Activated B cell treated with CpG ODN at 0.5 μM for 24 hours (primary cell): ENCODE measurements at regions not wholly inside any gene's neighbourhood (a gene's known extent, or its start where the extent isn't known, plus 50 kb on each side); places are given as distances from the start of the nearest gene placed in this dataset.

Experiments used
- ATAC-seq: fragments of 200-7000 bp; cut with Tn5 transposase; one replicate; pipeline ENCODE4 v1.10.0; 2021; ENCODE audit warnings: low read depth, mild to moderate bottlenecking, moderate library complexity
- CTCF ChIA-PET: fragments of 350-600 bp; sonication (Branson Sonifier 250); formaldehyde crosslinking; loops from one replicate; lab custom pipeline; 2021; ENCODE audit warnings: antibody characterized with exemption; lab: Charles Lee
- POLR2A ChIA-PET: fragments of 350-600 bp; sonication (Branson Sonifier 250); formaldehyde crosslinking; loops from one replicate; lab custom pipeline; 2021; ENCODE audit warnings: antibody characterized with exemption; lab: Charles Lee
- DNase-seq: peaks from one replicate; pipeline ENCODE4 v3.0.0; 2022
- H3K27ac Mint-ChIP-seq: one replicate; pipeline ENCODE4 v1.8.0; 2020; ENCODE audit warnings: mixed read lengths
- H3K27me3 Mint-ChIP-seq: one replicate; pipeline ENCODE4 v1.8.0; 2021; ENCODE audit warnings: mixed read lengths
- H3K36me3 Mint-ChIP-seq: one replicate; pipeline ENCODE4 v1.8.0; 2021; ENCODE audit warnings: low read depth, mixed read lengths
- H3K4me1 Mint-ChIP-seq: one replicate; pipeline ENCODE4 v1.8.0; 2021; ENCODE audit warnings: mixed read lengths
- H3K4me3 Mint-ChIP-seq: one replicate; pipeline ENCODE4 v1.8.0; 2020; ENCODE audit warnings: mild to moderate bottlenecking, mixed read lengths
- H3K9me3 Mint-ChIP-seq: one replicate; pipeline ENCODE4 v1.8.0; 2020; ENCODE audit warnings: mixed read lengths
- CTCF ChIP-seq: fragments of 200-600 bp; IDR thresholded peaks from one replicate; pipeline ENCODE4 v1.8.0; 2022; ENCODE audit warnings: antibody characterized with exemption, mild to moderate bottlenecking
- intact Hi-C: fragments of 100-400 bp; cut with micrococcal nuclease; formaldehyde crosslinking; loops from one replicate; pipeline ENCODE4 v1.15.1; 2024

- no peaks in the 10 kb centered on the region for H3K4me1 Mint-ChIP-seq
- intact Hi-C loops = no loop called here
- H3K36me3 Mint-ChIP-seq = no peaks in the 10 kb centered on the region
- no peak for TF ChIP-seq CTCF
- ChIA-PET CTCF (no interaction called here), POLR2A (no interaction called here)
- no peak overlapping the region for H3K27ac Mint-ChIP-seq
- H3K27me3 Mint-ChIP-seq = no peaks in the 10 kb centered on the region
- H3K4me3 Mint-ChIP-seq = no peak overlapping the region
- DNase-seq (no peak), ATAC-seq (no peak)
- no peaks in the 10 kb centered on the region for H3K9me3 Mint-ChIP-seq
Observed at GRCh38 chr12:93033948-93034347, 104.9 kb upstream of the EEA1 start.

- no peaks in the 10 kb centered on the region for H3K9me3 Mint-ChIP-seq
- H3K4me1 Mint-ChIP-seq = no peaks in the 10 kb centered on the region
- no peaks in the 10 kb centered on the region for H3K36me3 Mint-ChIP-seq
- no peaks in the 10 kb centered on the region for H3K27me3 Mint-ChIP-seq
- no peak overlapping the region for H3K27ac Mint-ChIP-seq
- intact Hi-C loops = no loop called here
- H3K4me3 Mint-ChIP-seq = no peak overlapping the region
- TF ChIP-seq CTCF = no peak
- ChIA-PET POLR2A (no interaction called here), CTCF (no interaction called here)
- DNase-seq (no peak), ATAC-seq (no peak)
Observed at GRCh38 chr12:93039062-93039461, 110.0 kb upstream of the EEA1 start.

- Mint-ChIP-seq H3K9me3 (no peaks in the 10 kb centered on the region), H3K4me1 (no peaks in the 10 kb centered on the region), H3K27me3 (no peaks in the 10 kb centered on the region), H3K27ac (no peak overlapping the region), H3K4me3 (no peak overlapping the region), H3K36me3 (no peaks in the 10 kb centered on the region)
- TF ChIP-seq CTCF = no peak
- intact Hi-C loops = no loop called here
- no peak for DNase-seq
- ATAC-seq = no peak
- ChIA-PET POLR2A (no interaction called here), CTCF (no interaction called here)
Observed at GRCh38 chr12:93039930-93040329, 110.8 kb upstream of the EEA1 start.

- no peaks in the 10 kb centered on the region for H3K27me3 Mint-ChIP-seq
- no peaks in the 10 kb centered on the region for H3K36me3 Mint-ChIP-seq
- intact Hi-C loops = no loop called here
- no peak for TF ChIP-seq CTCF
- ChIA-PET CTCF (no interaction called here), POLR2A (no interaction called here)
- ATAC-seq = no peak
- no peaks in the 10 kb centered on the region for H3K4me1 Mint-ChIP-seq
- no peaks in the 10 kb centered on the region for H3K9me3 Mint-ChIP-seq
- H3K27ac Mint-ChIP-seq = no peak overlapping the region
- no peak overlapping the region for H3K4me3 Mint-ChIP-seq
- no peak for DNase-seq
Observed at GRCh38 chr12:93040367-93040766, 111.3 kb upstream of the EEA1 start.

- no peak for TF ChIP-seq CTCF
- H3K9me3 Mint-ChIP-seq = no peaks in the 10 kb centered on the region
- DNase-seq (no peak), ATAC-seq (no peak)
- no peaks in the 10 kb centered on the region for H3K36me3 Mint-ChIP-seq
- ChIA-PET POLR2A (no interaction called here), CTCF (no interaction called here)
- H3K4me3 Mint-ChIP-seq = no peak overlapping the region
- no peaks in the 10 kb centered on the region for H3K4me1 Mint-ChIP-seq
- no peak overlapping the region for H3K27ac Mint-ChIP-seq
- no peaks in the 10 kb centered on the region for H3K27me3 Mint-ChIP-seq
- intact Hi-C loops = no loop called here
Observed at GRCh38 chr12:93041416-93041815, 112.3 kb upstream of the EEA1 start.
